A549 (cell line): ENCODE measurements at regions not wholly inside any gene's neighbourhood (a gene's known extent, or its start where the extent isn't known, plus 50 kb on each side); places are given as distances from the start of the nearest gene placed in this dataset.

ENCODE experiments used
- EP300 ChIP-seq, 2 experiments: fragments of >200 bp; sonication (Bioruptor Twin); formaldehyde crosslinking; IDR thresholded peaks; 2 replicates in 1 of 2; 3 replicates in 1 of 2; pipeline ENCODE4 v1.6.1; 2016 to 2017
- RFX5 ChIP-seq: fragments of 450-650 bp; IDR thresholded peaks from 2 replicates; pipeline ENCODE4 v1.7.1; 2014; ENCODE audit warnings: antibody characterized with exemption, mild to moderate bottlenecking, moderate library complexity
- TF ChIP-seq, protein P1 (sequence below): IDR thresholded peaks from 2 replicates; pipeline ENCODE4 v1.6.1; 2012
- TF ChIP-seq, protein P2 (sequence below): fragments of >200 bp; sonication (Bioruptor Twin); formaldehyde crosslinking; IDR thresholded peaks from 2 replicates; pipeline ENCODE4 v1.6.1; 2016
- TF ChIP-seq, protein P3 (sequence below): IDR thresholded peaks from 2 replicates; pipeline ENCODE4 v1.6.1; 2012
- TF ChIP-seq, protein P4 (sequence below): fragments of >200 bp; sonication (Bioruptor Twin); formaldehyde crosslinking; IDR thresholded peaks from 3 replicates; pipeline ENCODE4 v1.5.1; 2016
- TF ChIP-seq, protein P5 (sequence below): fragments of 250-450 bp; sonication (Bioruptor Pico); IDR thresholded peaks from 2 replicates; pipeline ENCODE4 v1.5.0; 2021; ENCODE audit warnings: mild to moderate bottlenecking, moderate library complexity, borderline replicate concordance

DNA sequence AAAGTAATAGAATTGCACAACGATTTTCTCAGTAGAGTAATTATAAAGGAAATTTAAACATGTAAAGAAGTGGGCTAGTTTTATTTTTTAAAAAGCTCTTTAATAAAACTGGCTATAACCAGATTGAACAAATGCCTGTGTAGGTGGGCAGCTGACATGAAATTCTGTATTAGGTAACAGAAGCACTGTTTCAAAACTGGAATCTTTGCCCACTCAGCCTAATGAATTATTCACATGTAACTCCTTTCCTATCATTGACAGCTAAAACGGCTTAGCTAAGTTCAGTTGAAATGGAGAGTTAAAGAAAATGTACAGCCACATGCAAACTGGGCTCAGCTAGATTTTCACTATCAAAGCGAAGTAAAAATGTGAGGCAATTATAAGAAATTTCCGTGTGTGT lies 1300.1 kb upstream of the ACO1 start:
- TF ChIP-seq, protein P1, sequence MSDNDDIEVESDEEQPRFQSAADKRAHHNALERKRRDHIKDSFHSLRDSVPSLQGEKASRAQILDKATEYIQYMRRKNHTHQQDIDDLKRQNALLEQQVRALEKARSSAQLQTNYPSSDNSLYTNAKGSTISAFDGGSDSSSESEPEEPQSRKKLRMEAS: no peak
- TF ChIP-seq, protein P2, sequence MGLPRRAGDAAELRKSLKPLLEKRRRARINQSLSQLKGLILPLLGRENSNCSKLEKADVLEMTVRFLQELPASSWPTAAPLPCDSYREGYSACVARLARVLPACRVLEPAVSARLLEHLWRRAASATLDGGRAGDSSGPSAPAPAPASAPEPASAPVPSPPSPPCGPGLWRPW: no peak
- no peak for TF ChIP-seq RFX5
- TF ChIP-seq, protein P3, sequence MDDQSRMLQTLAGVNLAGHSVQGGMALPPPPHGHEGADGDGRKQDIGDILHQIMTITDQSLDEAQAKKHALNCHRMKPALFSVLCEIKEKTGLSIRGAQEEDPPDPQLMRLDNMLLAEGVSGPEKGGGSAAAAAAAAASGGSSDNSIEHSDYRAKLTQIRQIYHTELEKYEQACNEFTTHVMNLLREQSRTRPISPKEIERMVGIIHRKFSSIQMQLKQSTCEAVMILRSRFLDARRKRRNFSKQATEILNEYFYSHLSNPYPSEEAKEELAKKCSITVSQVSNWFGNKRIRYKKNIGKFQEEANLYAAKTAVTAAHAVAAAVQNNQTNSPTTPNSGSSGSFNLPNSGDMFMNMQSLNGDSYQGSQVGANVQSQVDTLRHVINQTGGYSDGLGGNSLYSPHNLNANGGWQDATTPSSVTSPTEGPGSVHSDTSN: no peak
- no peak for TF ChIP-seq EP300 (IDR thresholded peaks at IDR 0.05)
- TF ChIP-seq, protein P4, sequence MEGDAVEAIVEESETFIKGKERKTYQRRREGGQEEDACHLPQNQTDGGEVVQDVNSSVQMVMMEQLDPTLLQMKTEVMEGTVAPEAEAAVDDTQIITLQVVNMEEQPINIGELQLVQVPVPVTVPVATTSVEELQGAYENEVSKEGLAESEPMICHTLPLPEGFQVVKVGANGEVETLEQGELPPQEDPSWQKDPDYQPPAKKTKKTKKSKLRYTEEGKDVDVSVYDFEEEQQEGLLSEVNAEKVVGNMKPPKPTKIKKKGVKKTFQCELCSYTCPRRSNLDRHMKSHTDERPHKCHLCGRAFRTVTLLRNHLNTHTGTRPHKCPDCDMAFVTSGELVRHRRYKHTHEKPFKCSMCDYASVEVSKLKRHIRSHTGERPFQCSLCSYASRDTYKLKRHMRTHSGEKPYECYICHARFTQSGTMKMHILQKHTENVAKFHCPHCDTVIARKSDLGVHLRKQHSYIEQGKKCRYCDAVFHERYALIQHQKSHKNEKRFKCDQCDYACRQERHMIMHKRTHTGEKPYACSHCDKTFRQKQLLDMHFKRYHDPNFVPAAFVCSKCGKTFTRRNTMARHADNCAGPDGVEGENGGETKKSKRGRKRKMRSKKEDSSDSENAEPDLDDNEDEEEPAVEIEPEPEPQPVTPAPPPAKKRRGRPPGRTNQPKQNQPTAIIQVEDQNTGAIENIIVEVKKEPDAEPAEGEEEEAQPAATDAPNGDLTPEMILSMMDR: no peak
- TF ChIP-seq, protein P5, sequence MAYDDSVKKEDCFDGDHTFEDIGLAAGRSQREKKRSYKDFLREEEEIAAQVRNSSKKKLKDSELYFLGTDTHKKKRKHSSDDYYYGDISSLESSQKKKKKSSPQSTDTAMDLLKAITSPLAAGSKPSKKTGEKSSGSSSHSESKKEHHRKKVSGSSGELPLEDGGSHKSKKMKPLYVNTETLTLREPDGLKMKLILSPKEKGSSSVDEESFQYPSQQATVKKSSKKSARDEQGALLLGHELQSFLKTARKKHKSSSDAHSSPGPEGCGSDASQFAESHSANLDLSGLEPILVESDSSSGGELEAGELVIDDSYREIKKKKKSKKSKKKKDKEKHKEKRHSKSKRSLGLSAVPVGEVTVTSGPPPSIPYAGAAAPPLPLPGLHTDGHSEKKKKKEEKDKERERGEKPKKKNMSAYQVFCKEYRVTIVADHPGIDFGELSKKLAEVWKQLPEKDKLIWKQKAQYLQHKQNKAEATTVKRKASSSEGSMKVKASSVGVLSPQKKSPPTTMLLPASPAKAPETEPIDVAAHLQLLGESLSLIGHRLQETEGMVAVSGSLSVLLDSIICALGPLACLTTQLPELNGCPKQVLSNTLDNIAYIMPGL (CRISPR knock-in tag): no peak
